ENCODE measurements at regions not wholly inside any gene's neighbourhood (a gene's known extent, or its start where the extent isn't known, plus 50 kb on each side); places are given as distances from the start of the nearest gene placed in this dataset.

GRCh38 chr3:157865352-157866000 is 240.7 kb downstream of the SHOX2 start:
- H3K9me3 ChIP-seq (ENCODE audit: low read depth) = no peaks in the 10 kb centered on the region
- no peaks in the 10 kb centered on the region for H3K36me3 ChIP-seq (ENCODE audit: low read depth)
- peaks cover 15% of the 10 kb centered on the region for H3K4me1 ChIP-seq (ENCODE audit: insufficient read depth)
- H2AFZ ChIP-seq = no peak overlapping the region
- H3K27ac ChIP-seq = no peak overlapping the region
- H3K4me3 ChIP-seq = no peak overlapping the region
- no peaks in the 10 kb centered on the region for H3K9me2 ChIP-seq (ENCODE audit: insufficient read depth)
- 76 to 77% methylated on average over 9 of the region's 9 CpGs for WGBS, 2 experiments (ENCODE audit: low coverage in 1 of 2, low lambda C conversion rate in 2 of 2, missing lambda C conversion rate in 2 of 2)
- TF ChIP-seq EZH2 (IDR thresholded peaks at IDR 0.05; ENCODE audit: insufficient read depth, poor library complexity, severe bottlenecking) = no peak
- TF ChIP-seq EZH2phosphoT487 (IDR thresholded peaks at IDR 0.05; ENCODE audit: insufficient read depth, low read depth) = no peak
- no peak for DNase-seq
- in situ Hi-C loops (cut with MboI) = no loop called here
- H3K27me3 ChIP-seq (replicated peaks; ENCODE audit: insufficient read depth) = no peaks in the 10 kb centered on the region
- H3K9ac ChIP-seq = no peak overlapping the region
- no peak overlapping the region for H3K4me2 ChIP-seq (ENCODE audit: unreplicated experiment)
- H3F3A ChIP-seq (ENCODE audit: insufficient read depth) = peaks cover 18% of the 10 kb centered on the region
- no peaks in the 10 kb centered on the region for H3K79me2 ChIP-seq (ENCODE audit: insufficient read depth)
- no peaks in the 10 kb centered on the region for H4K20me1 ChIP-seq (ENCODE audit: insufficient read depth)

DNA sequence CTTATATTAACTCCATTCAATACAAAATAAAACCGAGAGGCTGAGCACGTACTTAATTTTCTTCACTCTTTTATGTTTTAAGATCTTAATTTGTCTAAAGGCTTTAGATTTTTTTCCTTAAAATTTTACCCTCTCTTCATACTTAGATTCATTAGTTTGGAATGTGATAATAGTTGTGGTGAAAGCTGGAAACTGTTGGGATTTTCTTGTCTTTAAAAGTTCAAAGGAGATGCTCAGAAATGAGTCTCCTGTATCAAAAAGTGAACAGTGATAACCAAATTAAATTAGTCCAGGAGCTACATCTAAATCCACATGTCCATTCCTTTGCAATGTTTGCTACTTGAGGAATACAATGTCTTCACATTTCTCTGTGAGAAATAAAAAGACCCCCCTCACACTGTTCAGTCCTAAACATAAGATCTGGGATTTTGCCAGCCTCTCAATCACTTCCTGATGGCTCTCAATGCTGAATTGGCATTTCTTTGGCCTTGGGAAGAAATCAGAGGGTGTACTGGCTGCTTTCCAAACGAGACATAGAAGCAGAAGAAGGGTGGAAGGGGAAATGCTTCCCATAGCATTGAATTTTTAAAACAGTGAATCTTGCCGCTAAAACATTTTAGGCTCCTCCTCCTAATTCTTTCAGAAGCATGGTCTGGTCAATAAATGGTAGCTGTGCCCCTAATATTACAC is 245.0 kb downstream of the SHOX2 start:
- in situ Hi-C loops (cut with MboI) = no loop called here

GRCh38 chr3:157859541-157859940 is 246.7 kb downstream of the SHOX2 start:
- no peak overlapping the region for H3K4me2 ChIP-seq (ENCODE audit: unreplicated experiment)
- no peak overlapping the region for H3K4me3 ChIP-seq
- H2AFZ ChIP-seq = no peak overlapping the region
- TF ChIP-seq EZH2 (IDR thresholded peaks at IDR 0.05; ENCODE audit: insufficient read depth, poor library complexity, severe bottlenecking) = no peak
- no peak for TF ChIP-seq EZH2phosphoT487 (IDR thresholded peaks at IDR 0.05; ENCODE audit: insufficient read depth, low read depth)
- WGBS, 2 experiments (ENCODE audit: low coverage in 1 of 2, low lambda C conversion rate in 2 of 2, missing lambda C conversion rate in 2 of 2) = 58 to 67% methylated on average over 2 of the region's 2 CpGs
- no peaks in the 10 kb centered on the region for H4K20me1 ChIP-seq (ENCODE audit: insufficient read depth)
- no peaks in the 10 kb centered on the region for H3K27me3 ChIP-seq (replicated peaks; ENCODE audit: insufficient read depth)
- H3K9ac ChIP-seq = no peak overlapping the region
- in situ Hi-C loops (cut with MboI) = no loop called here
- H3K27ac ChIP-seq = no peak overlapping the region
- no peaks in the 10 kb centered on the region for H3K36me3 ChIP-seq (ENCODE audit: low read depth)
- no peaks in the 10 kb centered on the region for H3K79me2 ChIP-seq (ENCODE audit: insufficient read depth)
- no peaks in the 10 kb centered on the region for H3F3A ChIP-seq (ENCODE audit: insufficient read depth)
- H3K4me1 ChIP-seq (ENCODE audit: insufficient read depth) = peaks cover 6% of the 10 kb centered on the region
- DNase-seq = no peak
- no peaks in the 10 kb centered on the region for H3K9me3 ChIP-seq (ENCODE audit: low read depth)
- no peaks in the 10 kb centered on the region for H3K9me2 ChIP-seq (ENCODE audit: insufficient read depth)

More for the DNA sequence above, 245.0 kb downstream of the SHOX2 start:
- Histone ChIP-seq H4K20me1 (ENCODE audit: insufficient read depth) (no peaks in the 10 kb centered on the region), H3F3A (ENCODE audit: insufficient read depth) (no peaks in the 10 kb centered on the region), H3K4me1 (ENCODE audit: insufficient read depth) (peaks cover 6% of the 10 kb centered on the region), H3K4me2 (ENCODE audit: unreplicated experiment) (no peak overlapping the region), H3K4me3 (no peak overlapping the region), H3K27ac (no peak overlapping the region), H2AFZ (no peak overlapping the region), H3K79me2 (ENCODE audit: insufficient read depth) (no peaks in the 10 kb centered on the region), H3K27me3 (replicated peaks; ENCODE audit: insufficient read depth) (no peaks in the 10 kb centered on the region), H3K36me3 (ENCODE audit: low read depth) (no peaks in the 10 kb centered on the region), H3K9ac (no peak overlapping the region), H3K9me2 (ENCODE audit: insufficient read depth) (no peaks in the 10 kb centered on the region), H3K9me3 (ENCODE audit: low read depth) (no peaks in the 10 kb centered on the region)
- 54 to 64% methylated on average over 4 of the region's 4 CpGs for whole genome bisulfite sequencing, 2 experiments (ENCODE audit: low coverage in 1 of 2, low lambda C conversion rate in 2 of 2, missing lambda C conversion rate in 2 of 2)
- DNase-seq = peak; percentile 22
- no peak for TF ChIP-seq EZH2 (IDR thresholded peaks at IDR 0.05; ENCODE audit: insufficient read depth, poor library complexity, severe bottlenecking)
- TF ChIP-seq EZH2phosphoT487 (IDR thresholded peaks at IDR 0.05; ENCODE audit: insufficient read depth, low read depth) = no peak

DNA sequence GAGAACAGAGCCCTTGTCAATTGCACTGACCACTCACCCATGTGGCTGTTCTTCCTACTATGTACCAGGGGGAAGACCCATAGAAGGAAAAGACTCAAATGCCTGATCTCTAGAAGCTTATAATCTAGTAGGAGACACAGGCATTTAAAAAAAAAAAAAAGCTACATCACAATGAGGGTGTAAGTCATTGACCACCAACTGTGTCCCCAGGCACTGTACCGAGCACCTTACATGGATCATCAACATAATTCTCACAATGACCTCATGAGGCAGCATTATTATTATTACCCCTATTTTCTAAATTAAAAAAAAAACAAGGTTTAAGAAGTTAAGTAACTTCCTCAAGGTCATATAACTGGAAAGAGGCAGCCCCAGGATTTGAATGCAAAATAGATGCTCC is 247.4 kb downstream of the SHOX2 start:
- DNase-seq = peak; percentile 22
- H4K20me1 ChIP-seq (ENCODE audit: insufficient read depth) = no peaks in the 10 kb centered on the region
- H3K9me2 ChIP-seq (ENCODE audit: insufficient read depth) = no peaks in the 10 kb centered on the region
- in situ Hi-C loops (cut with MboI) = no loop called here
- H2AFZ ChIP-seq = no peak overlapping the region
- TF ChIP-seq EZH2 (IDR thresholded peaks at IDR 0.05; ENCODE audit: insufficient read depth, poor library complexity, severe bottlenecking) = no peak
- H3K9me3 ChIP-seq (ENCODE audit: low read depth) = no peaks in the 10 kb centered on the region
- H3K4me2 ChIP-seq (ENCODE audit: unreplicated experiment) = no peak overlapping the region
- H3K27ac ChIP-seq = no peak overlapping the region
- H3F3A ChIP-seq (ENCODE audit: insufficient read depth) = no peaks in the 10 kb centered on the region
- no peak overlapping the region for H3K9ac ChIP-seq
- no peaks in the 10 kb centered on the region for H3K36me3 ChIP-seq (ENCODE audit: low read depth)
- no peaks in the 10 kb centered on the region for H3K79me2 ChIP-seq (ENCODE audit: insufficient read depth)
- peaks cover 6% of the 10 kb centered on the region for H3K4me1 ChIP-seq (ENCODE audit: insufficient read depth)
- no peak overlapping the region for H3K4me3 ChIP-seq
- WGBS, 2 experiments (ENCODE audit: low coverage in 1 of 2, low lambda C conversion rate in 2 of 2, missing lambda C conversion rate in 2 of 2) = 73 to 74% methylated on average over 1 of the region's 1 CpG
- H3K27me3 ChIP-seq (replicated peaks; ENCODE audit: insufficient read depth) = no peaks in the 10 kb centered on the region
